H9 (cell line): ENCODE measurements at regions not wholly inside any gene's neighbourhood (a gene's known extent, or its start where the extent isn't known, plus 50 kb on each side); places are given as distances from the start of the nearest gene placed in this dataset.

Source experiments
- DNase-seq: peaks from one replicate; pipeline ENCODE4 v3.0.0-alpha.2; 2017
- H2AFZ ChIP-seq: one replicate; pipeline ENCODE4 v1.6.1; 2013; ENCODE audit warnings: mild to moderate bottlenecking, low read length, control low read depth, moderate library complexity
- H2AK5ac ChIP-seq: 2 replicates; pipeline ENCODE4 v1.6.1; 2013; ENCODE audit warnings: low read length, control low read depth, mixed read lengths; ENCODE audit not compliant: insufficient read length
- H2BK120ac ChIP-seq: one replicate; pipeline ENCODE4 v1.6.1; 2013; ENCODE audit warnings: low read depth, mild to moderate bottlenecking, low read length, control low read depth, inconsistent platforms; ENCODE audit not compliant: poor library complexity, severe bottlenecking
- H2BK12ac ChIP-seq: 2 replicates; pipeline ENCODE4 v1.6.1; 2013; ENCODE audit warnings: low read length, control low read depth, mixed read lengths, low read depth; ENCODE audit not compliant: insufficient read length
- H2BK15ac ChIP-seq: 2 replicates; pipeline ENCODE4 v1.6.1; 2013; ENCODE audit warnings: low read depth, low read length, control low read depth
- H2BK20ac ChIP-seq: one replicate; pipeline ENCODE4 v1.6.1; 2013; ENCODE audit warnings: low read depth, mild to moderate bottlenecking, low read length, control low read depth, inconsistent platforms; ENCODE audit not compliant: poor library complexity, severe bottlenecking
- H2BK5ac ChIP-seq: 2 replicates; pipeline ENCODE4 v1.6.1; 2013; ENCODE audit warnings: low read length, control low read depth, mixed read lengths; ENCODE audit not compliant: insufficient read length
- H3K14ac ChIP-seq: 2 replicates; pipeline ENCODE4 v1.6.1; 2013; ENCODE audit warnings: low read length, control low read depth; ENCODE audit not compliant: insufficient read depth
- H3K18ac ChIP-seq: 2 replicates; pipeline ENCODE4 v1.6.1; 2013; ENCODE audit warnings: low read depth, mild to moderate bottlenecking, mixed read lengths, low read length, control low read depth; ENCODE audit not compliant: insufficient read length
- H3K23ac ChIP-seq: 2 replicates; pipeline ENCODE4 v1.6.1; 2013; ENCODE audit warnings: low read length, control low read depth, mixed read lengths, low read depth; ENCODE audit not compliant: insufficient read length
- H3K23me2 ChIP-seq: 2 replicates; pipeline ENCODE4 v1.6.1; 2013; ENCODE audit warnings: low read depth, mild to moderate bottlenecking, mixed read lengths, low read length, control low read depth; ENCODE audit not compliant: insufficient read length, poor library complexity, severe bottlenecking
- H3K27ac ChIP-seq: 2 replicates; pipeline ENCODE4 v1.5.1; 2013; ENCODE audit warnings: low read length, control low read depth, mixed read lengths, low read depth; ENCODE audit not compliant: insufficient read length
- H3K27me3 ChIP-seq: 2 replicates; pipeline ENCODE4 v1.6.1; 2013; ENCODE audit warnings: low read length, control low read depth, inconsistent platforms; ENCODE audit not compliant: insufficient read depth
- H3K4ac ChIP-seq: 2 replicates; pipeline ENCODE4 v1.6.1; 2013; ENCODE audit warnings: low read depth, mild to moderate bottlenecking, control low read depth, inconsistent platforms, low read length, moderate library complexity
- H3K4me1 ChIP-seq: 2 replicates; pipeline ENCODE4 v1.6.1; 2013; ENCODE audit warnings: low read length, control low read depth, inconsistent platforms; ENCODE audit not compliant: insufficient read depth
- H3K4me2 ChIP-seq: 2 replicates; pipeline ENCODE4 v1.6.1; 2013; ENCODE audit warnings: low read length, control low read depth, mixed read lengths; ENCODE audit not compliant: insufficient read length, insufficient read depth
- H3K56ac ChIP-seq: 2 replicates; pipeline ENCODE4 v1.6.1; 2013; ENCODE audit warnings: low read depth, mild to moderate bottlenecking, mixed read lengths, low read length, control low read depth; ENCODE audit not compliant: insufficient read length
- H3K79me1 ChIP-seq: 2 replicates; pipeline ENCODE4 v1.6.1; 2013; ENCODE audit warnings: low read depth, mild to moderate bottlenecking, moderate library complexity, low read length, control low read depth, inconsistent platforms; ENCODE audit not compliant: insufficient read depth, poor library complexity, severe bottlenecking
- H3K79me2 ChIP-seq: 2 replicates; pipeline ENCODE4 v1.6.1; 2013; ENCODE audit warnings: low read length, control low read depth, inconsistent platforms; ENCODE audit not compliant: insufficient read depth
- H3K9ac ChIP-seq: 2 replicates; pipeline ENCODE4 v1.6.1; 2013; ENCODE audit warnings: low read length, control low read depth, mixed read lengths; ENCODE audit not compliant: insufficient read length; ENCODE audit errors: extremely low read depth
- H3K9me3 ChIP-seq: one replicate; pipeline ENCODE4 v1.6.1; 2013; ENCODE audit warnings: low read depth, low read length, inconsistent platforms; ENCODE audit not compliant: control insufficient read depth
- H3T11ph ChIP-seq: one replicate; pipeline ENCODE4 v1.6.1; 2013; ENCODE audit warnings: mild to moderate bottlenecking, low read length, control low read depth, inconsistent platforms
- H4K20me1 ChIP-seq: one replicate; pipeline ENCODE4 v1.6.1; 2013; ENCODE audit not compliant: control insufficient read depth, insufficient read length, insufficient read depth
- H4K5ac ChIP-seq: 2 replicates; pipeline ENCODE4 v1.6.1; 2013; ENCODE audit warnings: low read depth, mild to moderate bottlenecking, mixed read lengths, low read length, control low read depth; ENCODE audit not compliant: insufficient read length
- H4K8ac ChIP-seq: replicated peaks from 2 replicates; pipeline ENCODE4 v1.6.1; 2013; ENCODE audit warnings: low read length, control low read depth, mixed read lengths, low read depth; ENCODE audit not compliant: insufficient read length
- H4K91ac ChIP-seq: 2 replicates; pipeline ENCODE4 v1.6.1; 2013; ENCODE audit warnings: low read depth, mild to moderate bottlenecking, moderate library complexity, mixed read lengths, low read length, control low read depth; ENCODE audit not compliant: insufficient read length
- H3K27ac Mint-ChIP-seq, 3 experiments: 2 replicates in 2 of 3; 3 replicates in 1 of 3; pipeline ENCODE4 v1.8.0; 2020 to 2021; ENCODE audit warnings: mixed read lengths in 3 of 3, mild to moderate bottlenecking in 1 of 3, moderate library complexity in 1 of 3
- H3K27me3 Mint-ChIP-seq: 2 replicates; pipeline ENCODE4 v1.8.0; 2021; ENCODE audit warnings: low read depth, mild to moderate bottlenecking, moderate library complexity, mixed read lengths
- H3K36me3 Mint-ChIP-seq, 3 experiments: 2 replicates in 2 of 3; 3 replicates in 1 of 3; pipeline ENCODE4 v1.8.0; 2020 to 2021; ENCODE audit warnings: low read depth in 3 of 3, mixed read lengths in 3 of 3; ENCODE audit not compliant: insufficient read depth in 1 of 3
- H3K4me1 Mint-ChIP-seq, 2 experiments: 2 replicates each; pipeline ENCODE4 v1.8.0; 2020; ENCODE audit warnings: mixed read lengths in 2 of 2
- H3K4me3 Mint-ChIP-seq, 2 experiments: 2 replicates in 1 of 2; 3 replicates in 1 of 2; pipeline ENCODE4 v1.8.0; 2020 to 2021; ENCODE audit warnings: mild to moderate bottlenecking in 2 of 2, mixed read lengths in 2 of 2, moderate library complexity in 1 of 2
- H3K9me3 Mint-ChIP-seq, 2 experiments: 2 replicates in 1 of 2; 3 replicates in 1 of 2; pipeline ENCODE4 v1.8.0; 2020; ENCODE audit warnings: mild to moderate bottlenecking in 2 of 2, mixed read lengths in 2 of 2, moderate library complexity in 1 of 2
- CTCF ChIP-seq: fragments of 200-600 bp; sonication (generic); conservative IDR thresholded peaks from 3 replicates; pipeline ENCODE4 v1.8.0; 2021; ENCODE audit warnings: antibody characterized with exemption, mild to moderate bottlenecking
- WGBS: extraction: QIAGEN DNeasy Blood & Tissue Kit; methylation state at CpG from one replicate; pipeline ENCODE4 v1.1.7; 2013; ENCODE audit warnings: missing lambda C conversion rate, low lambda C conversion rate, mixed read lengths; ENCODE audit not compliant: insufficient read length; ENCODE audit errors: extremely low coverage; 5-methylcytosine and 5-hydroxymethylcytosine counted together

DNA sequence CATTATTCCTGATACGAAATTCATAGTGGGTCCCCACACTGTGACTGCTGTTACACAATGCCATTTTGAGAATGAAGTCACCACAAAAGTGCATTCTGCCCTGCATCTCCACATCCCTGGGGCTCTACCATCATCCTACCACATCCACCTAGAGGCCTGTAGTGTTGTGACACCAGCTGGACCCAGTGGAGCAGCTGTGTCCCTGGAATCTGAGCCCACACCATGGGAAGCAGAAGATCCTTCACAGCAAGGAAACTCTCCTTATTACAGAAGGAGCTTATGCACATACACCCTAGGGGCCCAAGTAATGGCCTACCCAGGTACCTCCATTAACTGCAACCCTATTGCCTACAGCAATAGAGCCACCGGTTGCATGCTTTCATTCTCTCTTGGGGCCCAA, 566.6 kb upstream of the EPHA7 start:
- Mint-ChIP-seq H3K9me3 (no peaks in the 10 kb centered on the region), H3K4me3 (no peak overlapping the region), H3K36me3 (no peaks in the 10 kb centered on the region), H3K27me3 (no peaks in the 10 kb centered on the region), H3K27ac (no peak overlapping the region), H3K4me1 (no peaks in the 10 kb centered on the region)
- Histone ChIP-seq H2BK12ac (no peak overlapping the region), H3K4ac (no peak overlapping the region), H3K79me2 (no peaks in the 10 kb centered on the region), H2BK120ac (no peak overlapping the region), H3K4me1 (no peaks in the 10 kb centered on the region), H3K56ac (no peak overlapping the region), H3K9ac (no peak overlapping the region), H3K4me2 (no peak overlapping the region), H3K27ac (no peak overlapping the region), H3K79me1 (no peaks in the 10 kb centered on the region), H2AFZ (no peak overlapping the region), H2BK5ac (no peak overlapping the region), H3K23ac (no peak overlapping the region), H3K27me3 (no peaks in the 10 kb centered on the region), H3K23me2 (no peaks in the 10 kb centered on the region), H2AK5ac (no peak overlapping the region), H3T11ph (no peak overlapping the region), H2BK20ac (no peak overlapping the region), H4K91ac (no peak overlapping the region), H3K9me3 (no peaks in the 10 kb centered on the region), H2BK15ac (no peak overlapping the region), H3K18ac (no peak overlapping the region), H4K5ac (no peak overlapping the region), H4K20me1 (no peaks in the 10 kb centered on the region), H4K8ac (no peak overlapping the region), H3K14ac (no peak overlapping the region)
- TF ChIP-seq CTCF: 0 out of 3 replicates have a peak, but pooled peaks have one; percentile 11
- no CpG with 5 or more reads among the region's 2 CpGs for WGBS
- no peak for DNase-seq
